Liver (tissue), 8 donors: ENCODE measurements at regions not wholly inside any gene's neighbourhood (a gene's known extent, or its start where the extent isn't known, plus 50 kb on each side); places are given as distances from the start of the nearest gene placed in this dataset.
A peak's percentile ranks its signal among the peaks of the same experiment; 100 is the strongest.

Experiments used
- DNase-seq: peaks from one replicate; pipeline ENCODE4 v3.0.0-alpha.2; 2017; ENCODE audit warnings: low spot score
- H3K27ac ChIP-seq, 2 donors: one replicate each; pipeline ENCODE4 v1.7.0; 2013; ENCODE audit warnings: inconsistent platforms in 2 of 2, low read length in 2 of 2, control low read depth in 1 of 2, low read depth in 1 of 2, mild to moderate bottlenecking in 1 of 2
- H3K27me3 ChIP-seq, 4 donors: one replicate each; pipeline versions ENCODE4 v1.6.1 to v1.7.0; 2013; ENCODE audit warnings: low read length in 3 of 4, inconsistent platforms in 1 of 4, mild to moderate bottlenecking in 1 of 4, moderate library complexity in 1 of 4; ENCODE audit not compliant: control insufficient read depth in 4 of 4, insufficient read depth in 4 of 4
- H3K36me3 ChIP-seq, 4 donors: one replicate each; pipeline versions ENCODE4 v1.6.1 to v1.7.0; 2013; ENCODE audit warnings: low read length in 3 of 4, mild to moderate bottlenecking in 3 of 4, low read depth in 1 of 4, moderate library complexity in 1 of 4; ENCODE audit not compliant: control insufficient read depth in 4 of 4, insufficient read depth in 3 of 4
- H3K4me1 ChIP-seq, 4 donors: one replicate each; pipeline versions ENCODE4 v1.6.1 to v1.7.0; 2013; ENCODE audit warnings: low read length in 3 of 4, mild to moderate bottlenecking in 3 of 4, moderate library complexity in 1 of 4; ENCODE audit not compliant: control insufficient read depth in 4 of 4, insufficient read depth in 4 of 4
- H3K4me3 ChIP-seq, 3 donors: one replicate each; pipeline versions ENCODE4 v1.6.1 to v1.7.0; 2013; ENCODE audit warnings: low read length in 3 of 3, control low read depth in 1 of 3, low read depth in 1 of 3, mild to moderate bottlenecking in 1 of 3
- H3K9ac ChIP-seq, 2 donors: one replicate each; pipeline ENCODE4 v1.7.0; 2013; ENCODE audit warnings: low read length in 2 of 2, mild to moderate bottlenecking in 2 of 2, moderate library complexity in 2 of 2, control low read depth in 1 of 2, low read depth in 1 of 2
- H3K9me3 ChIP-seq, 4 donors: one replicate each; pipeline versions ENCODE4 v1.6.1 to v1.7.0; 2013; ENCODE audit warnings: low read length in 3 of 4; ENCODE audit not compliant: control insufficient read depth in 4 of 4
- CTCF ChIP-seq: fragments of 150-350 bp; IDR thresholded peaks from 2 replicates; pipeline ENCODE4 v1.5.1; 2017; ENCODE audit warnings: improper control_type of control experiment, low read depth, low read length; ENCODE audit not compliant: missing input control
- EGR1 ChIP-seq, 2 donors: IDR thresholded peaks; 2 replicates each; pipeline ENCODE4 v1.6.1; 2016 to 2018; ENCODE audit warnings: antibody characterized with exemption in 2 of 2, low read depth in 2 of 2
- FOXA1 ChIP-seq: IDR thresholded peaks from 2 replicates; pipeline ENCODE4 v1.6.1; 2016; ENCODE audit warnings: antibody characterized with exemption
- FOXA2 ChIP-seq: IDR thresholded peaks from 2 replicates; pipeline ENCODE4 v1.6.1; 2016; ENCODE audit warnings: antibody characterized with exemption
- GABPA ChIP-seq, 2 donors: IDR thresholded peaks in 1 of 2; conservative IDR thresholded peaks in 1 of 2; 2 replicates each; pipeline ENCODE4 v1.6.1; 2016; ENCODE audit warnings: antibody characterized with exemption in 2 of 2, mild to moderate bottlenecking in 1 of 2, moderate library complexity in 1 of 2
- HNF4A ChIP-seq, 2 donors: conservative IDR thresholded peaks; 2 replicates each; pipeline ENCODE4 v1.6.1; 2016; ENCODE audit warnings: antibody characterized with exemption in 2 of 2, mild to moderate bottlenecking in 2 of 2
- HNF4G ChIP-seq: IDR thresholded peaks from 2 replicates; pipeline ENCODE4 v1.6.1; 2016; ENCODE audit warnings: antibody characterized with exemption
- JUND ChIP-seq, 2 donors: IDR thresholded peaks; 2 replicates each; pipeline ENCODE4 v1.6.1; 2016; ENCODE audit warnings: antibody characterized with exemption in 2 of 2
- MAX ChIP-seq: IDR thresholded peaks from 2 replicates; pipeline ENCODE4 v1.6.1; 2016; ENCODE audit warnings: antibody characterized with exemption
- NR2F2 ChIP-seq: IDR thresholded peaks from 2 replicates; pipeline ENCODE4 v1.6.1; 2016; ENCODE audit warnings: antibody characterized with exemption
- RAD21 ChIP-seq, 2 donors: IDR thresholded peaks; 2 replicates each; pipeline ENCODE4 v1.6.1; 2016; ENCODE audit warnings: antibody characterized with exemption in 2 of 2, mild to moderate bottlenecking in 2 of 2
- RXRA ChIP-seq, 2 donors: IDR thresholded peaks; 2 replicates each; pipeline ENCODE4 v1.6.1; 2017 to 2018; ENCODE audit warnings: antibody characterized with exemption in 2 of 2, mild to moderate bottlenecking in 1 of 2
- SP1 ChIP-seq: IDR thresholded peaks from 2 replicates; pipeline ENCODE4 v1.6.1; 2018; ENCODE audit warnings: antibody characterized with exemption, mild to moderate bottlenecking
- YY1 ChIP-seq: IDR thresholded peaks from 2 replicates; pipeline ENCODE4 v1.6.1; 2016; ENCODE audit warnings: antibody characterized with exemption, mild to moderate bottlenecking
- WGBS: extraction: QIAGEN DNeasy Blood & Tissue Kit; methylation state at CpG from one replicate; pipeline ENCODE4 v1.1.7; 2013; 5-methylcytosine and 5-hydroxymethylcytosine counted together
- TF ChIP-seq, protein P1 (sequence below): IDR thresholded peaks from 2 replicates; pipeline ENCODE4 v1.6.1; 2016; ENCODE audit warnings: antibody characterized with exemption
- TF ChIP-seq, protein P2 (sequence below): IDR thresholded peaks from 2 replicates; pipeline ENCODE4 v1.6.1; 2016; ENCODE audit warnings: antibody characterized with exemption
- donor health status: healthy.
- donor health status: healthy.
- donor health status: healthy.
- donor health status: healthy.
- donor health status: healthy.

DNA sequence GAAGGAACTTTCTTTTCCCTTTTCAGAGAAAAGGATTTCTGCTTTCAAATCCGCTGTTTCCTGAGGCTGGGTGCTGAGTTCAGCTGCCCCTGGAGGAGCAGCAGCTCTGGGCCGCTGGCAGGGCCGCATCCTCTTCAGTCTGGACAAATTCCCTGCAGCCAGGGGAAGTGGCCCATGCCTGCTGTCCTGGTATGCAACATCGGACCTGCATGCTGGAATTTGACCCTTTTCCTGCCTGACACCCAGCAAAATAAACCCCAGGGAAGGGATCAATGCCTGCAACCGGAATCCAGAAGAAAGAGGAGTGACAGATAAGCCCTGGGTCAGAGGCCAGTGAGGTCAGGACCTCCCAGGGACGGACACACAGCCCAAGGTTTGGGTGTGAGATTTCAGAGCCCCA, 54.1 kb upstream of the LINC01488 start (continued):
- TF ChIP-seq RXRA (IDR thresholded peaks at IDR 0.05) (peak; percentile 99 to 100), FOXA1 (peak; percentile 91), EGR1 (IDR thresholded peaks at IDR 0.05; ENCODE audit: low read depth in 2 of 2) (peak; percentile 96), GABPA (IDR thresholded peaks at IDR 0.05 in 1 of 2, conservative IDR thresholded peaks at IDR 0.05 in 1 of 2) (peak in 1 of 2 donors; percentile 73)
- TF ChIP-seq, protein P1, sequence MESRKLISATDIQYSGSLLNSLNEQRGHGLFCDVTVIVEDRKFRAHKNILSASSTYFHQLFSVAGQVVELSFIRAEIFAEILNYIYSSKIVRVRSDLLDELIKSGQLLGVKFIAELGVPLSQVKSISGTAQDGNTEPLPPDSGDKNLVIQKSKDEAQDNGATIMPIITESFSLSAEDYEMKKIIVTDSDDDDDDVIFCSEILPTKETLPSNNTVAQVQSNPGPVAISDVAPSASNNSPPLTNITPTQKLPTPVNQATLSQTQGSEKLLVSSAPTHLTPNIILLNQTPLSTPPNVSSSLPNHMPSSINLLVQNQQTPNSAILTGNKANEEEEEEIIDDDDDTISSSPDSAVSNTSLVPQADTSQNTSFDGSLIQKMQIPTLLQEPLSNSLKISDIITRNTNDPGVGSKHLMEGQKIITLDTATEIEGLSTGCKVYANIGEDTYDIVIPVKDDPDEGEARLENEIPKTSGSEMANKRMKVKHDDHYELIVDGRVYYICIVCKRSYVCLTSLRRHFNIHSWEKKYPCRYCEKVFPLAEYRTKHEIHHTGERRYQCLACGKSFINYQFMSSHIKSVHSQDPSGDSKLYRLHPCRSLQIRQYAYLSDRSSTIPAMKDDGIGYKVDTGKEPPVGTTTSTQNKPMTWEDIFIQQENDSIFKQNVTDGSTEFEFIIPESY, result peak; percentile 97

DNA sequence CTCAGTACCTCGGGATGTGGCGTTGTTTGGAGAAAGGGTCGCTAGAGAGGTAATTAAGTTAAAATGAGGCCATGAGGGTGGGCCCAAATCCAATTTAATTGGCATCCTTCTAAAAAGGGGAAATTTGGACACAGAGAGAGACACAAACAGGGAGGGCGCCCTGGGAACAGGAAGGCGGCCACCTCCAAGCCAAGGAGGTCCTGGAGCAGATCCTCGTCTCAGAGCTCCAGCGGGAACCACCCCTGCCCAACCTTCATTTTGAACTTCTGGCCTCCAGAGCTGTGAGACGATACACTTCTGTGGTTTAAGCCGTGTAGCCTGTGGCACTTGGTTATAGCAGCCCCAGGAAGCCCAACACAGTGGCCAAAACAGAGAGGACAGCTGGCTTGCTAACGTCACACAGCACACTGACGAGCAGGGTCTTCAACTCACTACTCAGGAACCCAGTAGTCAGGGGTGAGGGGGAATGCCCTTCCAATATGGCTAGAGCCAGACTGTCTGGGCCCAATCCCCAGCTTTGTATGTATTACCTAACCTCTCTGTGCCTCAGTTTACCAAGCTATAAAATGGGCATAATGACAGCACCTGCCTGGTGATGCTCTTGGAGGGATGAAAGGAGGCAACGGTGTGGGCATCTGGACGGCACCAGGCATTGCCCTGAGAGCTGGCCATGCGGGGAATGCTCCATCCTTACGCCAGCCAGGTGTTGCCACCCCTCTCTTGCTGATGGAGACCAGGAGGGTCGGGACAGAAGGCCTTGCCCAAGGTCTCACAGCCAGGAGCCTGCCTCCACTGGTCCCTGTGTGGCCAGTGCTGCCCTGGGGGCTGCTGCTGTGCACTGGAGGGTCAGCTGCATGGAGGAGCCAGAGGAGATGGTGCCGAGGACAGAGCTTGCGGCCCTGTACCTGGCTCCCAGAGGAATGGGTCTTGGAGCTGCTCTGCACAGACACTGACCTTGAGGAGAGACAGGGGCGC, 53.3 kb upstream of the LINC01488 start:
- Histone ChIP-seq H3K9ac (peak overlapping the region in 1 of 2 donors; percentile 40), H3K4me3 (no peak overlapping the region), H3K27me3 (no peaks in the 10 kb centered on the region), H3K9me3 (peaks cover 0 to 5% (median 0%) of the 10 kb centered on the region in 4 donors), H3K27ac (peak overlapping the region; percentile 28 to 61), H3K4me1 (peaks cover 20 to 32% (median 26%) of the 10 kb centered on the region in 4 donors), H3K36me3 (no peaks in the 10 kb centered on the region)
- no peak for TF ChIP-seq YY1
- no peak for TF ChIP-seq RAD21 (IDR thresholded peaks at IDR 0.05)
- no peak for TF ChIP-seq HNF4G
- no peak for TF ChIP-seq JUND (IDR thresholded peaks at IDR 0.05)
- TF ChIP-seq MAX, result no peak
- TF ChIP-seq CTCF, result no peak
- TF ChIP-seq, protein P2, sequence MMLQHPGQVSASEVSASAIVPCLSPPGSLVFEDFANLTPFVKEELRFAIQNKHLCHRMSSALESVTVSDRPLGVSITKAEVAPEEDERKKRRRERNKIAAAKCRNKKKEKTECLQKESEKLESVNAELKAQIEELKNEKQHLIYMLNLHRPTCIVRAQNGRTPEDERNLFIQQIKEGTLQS, result no peak
- no peak for TF ChIP-seq NR2F2
- TF ChIP-seq SP1, result no peak
- no peak for TF ChIP-seq HNF4A (conservative IDR thresholded peaks at IDR 0.05)
- no peak for TF ChIP-seq FOXA1
- no peak for TF ChIP-seq FOXA2
- TF ChIP-seq, protein P1, result no peak
- DNase-seq, result no peak
- 85% methylated on average over 19 of the region's 19 CpGs for WGBS
